ENCODE measurements at regions not wholly inside any gene's neighbourhood (a gene's known extent, or its start where the extent isn't known, plus 50 kb on each side); places are given as distances from the start of the nearest gene placed in this dataset.

- TF ChIP-seq CTCF (conservative IDR thresholded peaks at IDR 0.05; ENCODE audit: low read length), result no peak
- no peak for TF ChIP-seq EZH2phosphoT487 (IDR thresholded peaks at IDR 0.05; ENCODE audit: borderline replicate concordance, low read depth, low read length)
Observed at GRCh38 chr14:73780391-73780790, 66.2 kb upstream of the PNMA1 start.
